ENCODE measurements at regions not wholly inside any gene's neighbourhood (a gene's known extent, or its start where the extent isn't known, plus 50 kb on each side); places are given as distances from the start of the nearest gene placed in this dataset.

GRCh38 chr19:29107831-29108230 is 105.1 kb downstream of the UQCRFS1 start:
- Histone ChIP-seq H3K27me3 (no peaks in the 10 kb centered on the region), H3K27ac (no peak overlapping the region), H3K4me3 (no peak overlapping the region), H3K4me1 (replicated peaks in 1 of 2) (no peaks in the 10 kb centered on the region), H3K36me3 (replicated peaks in 1 of 2) (no peaks in the 10 kb centered on the region), H3K9me3 (replicated peaks in 1 of 3) (no peaks in the 10 kb centered on the region)
- no peak for TF ChIP-seq CTCF (IDR thresholded peaks at IDR 0.05)
- no peak for TF ChIP-seq POLR2A (IDR thresholded peaks at IDR 0.05)
- intact Hi-C loops (cut with DNase I), result no loop called here
- 0 to 40% (median 32%) methylated on average over 2 to 6 of the region's 6 CpGs for WGBS, 4 donors
- no peak for DNase-seq

GRCh38 chr19:29106346-29106885 is 106.5 kb downstream of the UQCRFS1 start:
- intact Hi-C loops (cut with DNase I), result no loop called here
- TF ChIP-seq CTCF (IDR thresholded peaks at IDR 0.05) (no peak), POLR2A (IDR thresholded peaks at IDR 0.05) (no peak)
- Histone ChIP-seq H3K27me3 (no peaks in the 10 kb centered on the region), H3K27ac (no peak overlapping the region), H3K4me1 (replicated peaks in 1 of 2) (no peaks in the 10 kb centered on the region), H3K4me3 (no peak overlapping the region), H3K9me3 (replicated peaks in 1 of 3) (no peaks in the 10 kb centered on the region), H3K36me3 (replicated peaks in 1 of 2) (no peaks in the 10 kb centered on the region)
- 92 to 94% (median 94%) methylated on average over 7 of the region's 7 CpGs for WGBS, 4 donors
- no peak for DNase-seq

- DNase-seq, result no peak
- H3K27ac ChIP-seq, result no peak overlapping the region
- 68 to 78% (median 72%) methylated on average over 11 of the region's 11 CpGs for WGBS, 4 donors
Measured at GRCh38 chr19:29105629-29106292, 107.2 kb downstream of the UQCRFS1 start.

More at GRCh38 chr19:29105629-29106292, 107.2 kb downstream of the UQCRFS1 start:
- TF ChIP-seq CTCF (IDR thresholded peaks at IDR 0.05) (no peak), POLR2A (IDR thresholded peaks at IDR 0.05) (no peak)
- H3K36me3 ChIP-seq (replicated peaks in 1 of 2), result no peaks in the 10 kb centered on the region
- H3K9me3 ChIP-seq (replicated peaks in 1 of 3), result no peaks in the 10 kb centered on the region
- H3K4me3 ChIP-seq, result no peak overlapping the region
- H3K27me3 ChIP-seq, result no peaks in the 10 kb centered on the region
- no peaks in the 10 kb centered on the region for H3K4me1 ChIP-seq (replicated peaks in 1 of 2)
- intact Hi-C loops (cut with DNase I), result no loop called here
